K562 (cell line): ENCODE measurements at regions not wholly inside any gene's neighbourhood (a gene's known extent, or its start where the extent isn't known, plus 50 kb on each side); places are given as distances from the start of the nearest gene placed in this dataset.
"Not testable (repeated sequence)": the region's sequence is repeated elsewhere in the genome, so short reads cannot be mapped to it uniquely, and the experiment has no call there.

Source experiments
- ATAC-seq: fragments of 200-7000 bp; cut with Tn5 transposase; 3 replicates; pipeline ENCODE4 v1.9.1; 2020; ENCODE audit warnings: moderate library complexity
- BruUV-seq: library from RNA; stranded (reverse); fragments of 400-500 nt; replicated peaks from 2 replicates; lab custom pipeline; 2021; lab: Mats Ljungman, UMichigan
- CTCF ChIA-PET: fragments of 300-600 bp; formaldehyde crosslinking; extraction: SDS; loops from one replicate; lab custom pipeline; 2021; ENCODE audit warnings: low intra/inter-chr PET ratio; lab: Yijun Ruan, JAX
- POLR2A ChIA-PET: fragments of 300-600, 350-650 bp; sonication (Branson Sonifier 250); formaldehyde crosslinking; extraction: SDS; loops from one replicate; lab custom pipeline; 2021; ENCODE audit warnings: antibody characterized with exemption, inconsistent platforms; lab: Yijun Ruan, JAX
- DNase-seq, 4 experiments: peaks; one replicate each; pipeline versions ENCODE4 v3.0.0 to v3.0.0-alpha.2; 2011 to 2018; ENCODE audit warnings: low spot score in 3 of 4, mixed read lengths in 3 of 4; ENCODE audit errors: extremely low read depth in 1 of 4
- FAIRE-seq: peaks from 2 replicates; lab custom pipeline; 2011; peaks lifted over from hg19 to GRCh38; lab: Jason Lieb, UNC
- H2AFZ ChIP-seq: 2 replicates; pipeline ENCODE4 v1.6.0; 2011; ENCODE audit warnings: low read depth, low read length, control low read depth, inconsistent platforms
- H3K27ac ChIP-seq: fragments of 200-600 bp; 3 replicates; pipeline ENCODE4 v1.8.0; 2011; ENCODE audit warnings: low read depth, mild to moderate bottlenecking, control low read depth, inconsistent platforms, low read length, moderate library complexity, mixed read lengths; ENCODE audit errors: extremely low read depth
- H3K27me3 ChIP-seq, 2 experiments: fragments of 300-600 bp in 1 of 2; 2 replicates in 1 of 2; 3 replicates in 1 of 2; pipeline versions ENCODE4 v1.6.0 to v1.8.0; 2011; ENCODE audit warnings: inconsistent platforms in 2 of 2, low read length in 2 of 2, mild to moderate bottlenecking in 1 of 2, mixed read lengths in 1 of 2, moderate library complexity in 1 of 2; ENCODE audit not compliant: control insufficient read depth in 2 of 2, insufficient read depth in 2 of 2
- H3K36me3 ChIP-seq: fragments of 300-600 bp; 3 replicates; pipeline ENCODE4 v1.8.0; 2011; ENCODE audit warnings: mild to moderate bottlenecking, low read length, inconsistent platforms; ENCODE audit not compliant: control insufficient read depth, insufficient read depth
- H3K4me1 ChIP-seq, 2 experiments: fragments of 200-600 bp in 1 of 2; replicated peaks in 1 of 2; 2 replicates in 1 of 2; 3 replicates in 1 of 2; pipeline versions ENCODE4 v1.5.1 to v1.8.0; 2011; ENCODE audit warnings: inconsistent platforms in 2 of 2, low read length in 2 of 2, mild to moderate bottlenecking in 1 of 2, mixed read lengths in 1 of 2, moderate library complexity in 1 of 2; ENCODE audit not compliant: control insufficient read depth in 2 of 2, insufficient read depth in 2 of 2
- H3K4me2 ChIP-seq: 2 replicates; pipeline ENCODE4 v1.6.1; 2011; ENCODE audit warnings: low read length, control low read depth, inconsistent platforms, mixed read lengths; ENCODE audit not compliant: insufficient read depth
- H3K4me3 ChIP-seq: fragments of 200-600 bp; sonication (generic), shearing (Covaris generic); 2 replicates; pipeline ENCODE4 v1.5.1; 2016; ENCODE audit warnings: control low read depth, inconsistent platforms
- H3K79me2 ChIP-seq: fragments of 200-600 bp; 3 replicates; pipeline ENCODE4 v1.8.0; 2011; ENCODE audit warnings: low read length, inconsistent platforms; ENCODE audit not compliant: control insufficient read depth, insufficient read depth
- H3K9ac ChIP-seq, 2 experiments: 2 replicates each; pipeline versions ENCODE4 v1.6.0 to v1.6.1; 2011; ENCODE audit warnings: low read depth in 2 of 2, low read length in 2 of 2, control low read depth in 1 of 2, inconsistent platforms in 1 of 2, mild to moderate bottlenecking in 1 of 2, mixed read lengths in 1 of 2; ENCODE audit not compliant: insufficient read depth in 1 of 2
- H3K9me1 ChIP-seq: one replicate; pipeline ENCODE4 v1.6.0; 2011; ENCODE audit warnings: inconsistent platforms, mild to moderate bottlenecking, low read length, moderate library complexity; ENCODE audit not compliant: control insufficient read depth, insufficient read depth
- H3K9me3 ChIP-seq: replicated peaks from 2 replicates; pipeline ENCODE4 v1.5.1; 2011; ENCODE audit warnings: low read depth, low read length, inconsistent platforms; ENCODE audit not compliant: control insufficient read depth, insufficient read depth
- H4K20me1 ChIP-seq: replicated peaks from 2 replicates; pipeline ENCODE4 v1.6.1; 2011; ENCODE audit warnings: low read length, inconsistent platforms, mixed read lengths; ENCODE audit not compliant: control insufficient read depth, insufficient read depth
- RAD21 ChIP-seq, 2 experiments: fragments of 250-450 bp in 1 of 2; fragments of 450-650 bp in 1 of 2; sonication (Bioruptor Pico) in 1 of 2; formaldehyde crosslinking in 1 of 2; IDR thresholded peaks in 1 of 2; conservative IDR thresholded peaks in 1 of 2; 2 replicates each; pipeline versions ENCODE4 v1.4.0 to v1.8.0; 2020 to 2022; ENCODE audit warnings: mild to moderate bottlenecking in 2 of 2, moderate library complexity in 1 of 2
- WGBS: fragments of 100-300 bp; shearing (Covaris generic); methylation state at CpG from one replicate; pipeline ENCODE4 v1.1.6; 2016; ENCODE audit warnings: low coverage, mixed read lengths; ENCODE audit not compliant: insufficient coverage; ENCODE audit errors: missing lambda C conversion rate; 5-methylcytosine and 5-hydroxymethylcytosine counted together
- in situ Hi-C: fragments of 300-500 bp; cut with MboI; formaldehyde crosslinking; loops from 4 replicates; pipeline ENCODE4 v1.15.0; 2018; ENCODE audit warnings: inconsistent platforms, mixed read lengths
- intact Hi-C: fragments of 100-400 bp; cut with micrococcal nuclease; formaldehyde crosslinking; loops from 2 replicates; pipeline ENCODE4 v1.14.2; 2022
- TF ChIP-seq, protein P1 (sequence below): fragments of 450-650 bp; formaldehyde crosslinking; IDR thresholded peaks from 2 replicates; pipeline ENCODE4 v1.4.0; 2020; ENCODE audit warnings: mild to moderate bottlenecking, moderate library complexity

DNA sequence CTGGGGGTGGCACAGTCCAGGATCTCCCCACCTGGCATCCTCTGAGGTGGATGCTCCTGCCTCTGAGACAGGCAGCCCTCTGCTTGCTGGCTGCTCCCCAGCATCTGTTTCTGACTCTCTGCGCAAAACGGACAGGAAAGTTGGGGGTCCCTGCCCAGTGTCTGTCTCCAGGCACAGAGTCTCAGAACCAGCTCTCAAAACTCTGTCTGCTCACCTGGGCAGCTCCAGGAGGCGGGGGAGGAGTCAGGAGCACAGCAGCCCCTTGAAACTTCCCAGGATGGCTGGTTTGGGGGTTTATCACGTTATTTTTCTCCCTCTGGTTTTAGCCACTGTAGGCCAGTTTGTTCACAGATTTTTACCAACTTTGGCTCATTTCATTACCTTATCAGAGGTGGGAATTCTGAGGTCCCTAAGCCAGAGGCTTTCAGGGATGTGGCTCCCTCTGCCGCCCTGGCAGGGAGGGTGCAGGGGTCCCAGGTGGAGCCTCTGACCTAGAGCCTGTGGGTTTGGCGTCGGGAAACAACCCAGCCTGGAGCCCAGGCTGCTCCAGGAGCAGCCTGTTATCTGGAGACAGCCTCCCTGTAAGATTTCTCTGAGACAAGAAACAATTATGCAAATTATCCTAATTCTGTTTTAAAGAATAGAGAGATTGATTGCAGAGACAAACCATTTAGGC is 334.1 kb downstream of the CACNA1B start (continued):
- TF ChIP-seq, protein P1, sequence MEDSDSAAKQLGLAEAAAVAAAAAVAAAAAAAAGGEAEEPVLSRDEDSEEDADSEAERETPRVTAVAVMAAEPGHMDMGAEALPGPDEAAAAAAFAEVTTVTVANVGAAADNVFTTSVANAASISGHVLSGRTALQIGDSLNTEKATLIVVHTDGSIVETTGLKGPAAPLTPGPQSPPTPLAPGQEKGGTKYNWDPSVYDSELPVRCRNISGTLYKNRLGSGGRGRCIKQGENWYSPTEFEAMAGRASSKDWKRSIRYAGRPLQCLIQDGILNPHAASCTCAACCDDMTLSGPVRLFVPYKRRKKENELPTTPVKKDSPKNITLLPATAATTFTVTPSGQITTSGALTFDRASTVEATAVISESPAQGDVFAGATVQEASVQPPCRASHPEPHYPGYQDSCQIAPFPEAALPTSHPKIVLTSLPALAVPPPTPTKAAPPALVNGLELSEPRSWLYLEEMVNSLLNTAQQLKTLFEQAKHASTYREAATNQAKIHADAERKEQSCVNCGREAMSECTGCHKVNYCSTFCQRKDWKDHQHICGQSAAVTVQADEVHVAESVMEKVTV (CRISPR knock-in tag): peak; percentile 40; the same call in 1 of the 2 replicates
- TF ChIP-seq RAD21 (CRISPR knock-in tag; conservative IDR thresholded peaks at IDR 0.05 in 1 of 2, IDR thresholded peaks at IDR 0.05 in 1 of 2): peak; percentile 59 to 75

DNA sequence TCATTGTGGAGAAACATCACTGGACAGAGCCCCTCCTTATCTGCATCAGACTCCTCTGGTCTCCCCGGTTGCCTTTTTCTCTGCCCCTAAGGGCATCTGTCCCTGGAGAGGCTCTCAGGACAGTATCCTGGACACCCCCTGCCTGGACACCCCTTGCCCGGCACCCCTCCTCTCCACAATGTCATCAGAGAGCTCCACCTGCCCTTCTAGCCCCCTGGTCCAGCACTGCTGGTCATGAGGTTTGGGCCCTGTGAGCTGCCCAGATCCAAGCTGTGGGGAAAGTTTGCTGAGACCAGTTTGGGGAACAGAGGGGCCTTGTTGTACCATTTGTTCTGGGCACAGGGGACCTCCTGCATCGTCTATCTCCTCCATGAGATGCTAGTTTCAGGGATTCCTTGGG is 335.2 kb downstream of the CACNA1B start:
- H3K4me2 ChIP-seq, FAIRE-seq, CTCF ChIA-PET, H4K20me1 ChIP-seq, H3K27ac ChIP-seq, H3K79me2 ChIP-seq, H3K9me3 ChIP-seq, DNase-seq, H3K9ac ChIP-seq, in situ Hi-C loops, ATAC-seq, H3K36me3 ChIP-seq, POLR2A ChIA-PET, H3K4me1 ChIP-seq, intact Hi-C loops, H3K9me1 ChIP-seq, H3K4me3 ChIP-seq, H2AFZ ChIP-seq, BruUV-seq: not testable (repeated sequence)
- whole genome bisulfite sequencing: no CpG with 5 or more reads among the region's 3 CpGs
- peaks cover 0 to 16% of the 10 kb centered on the region in 2 experiments; a peak in 3 of 5 replicates for H3K27me3 ChIP-seq

GRCh38 chr9:138213748-138214147 is 336.2 kb downstream of the CACNA1B start:
- H3K4me3 ChIP-seq, POLR2A ChIA-PET, H2AFZ ChIP-seq, H3K9me1 ChIP-seq, H3K9me3 ChIP-seq, in situ Hi-C loops, H4K20me1 ChIP-seq, FAIRE-seq, H3K4me1 ChIP-seq, DNase-seq, ATAC-seq, CTCF ChIA-PET, H3K36me3 ChIP-seq, H3K27me3 ChIP-seq, H3K4me2 ChIP-seq, BruUV-seq, H3K27ac ChIP-seq, intact Hi-C loops, H3K9ac ChIP-seq, H3K79me2 ChIP-seq: not testable (repeated sequence)
- 17% methylated on average over 2 of the region's 6 CpGs for WGBS
